OCI-LY1 (cell line): ENCODE measurements at regions not wholly inside any gene's neighbourhood (a gene's known extent, or its start where the extent isn't known, plus 50 kb on each side); places are given as distances from the start of the nearest gene placed in this dataset.

Experiments used
- CTCF ChIP-seq: fragments of 200-600 bp; sonication (generic), shearing (Covaris generic); IDR thresholded peaks from 2 replicates; pipeline ENCODE4 v1.5.1; 2017; ENCODE audit warnings: mild to moderate bottlenecking, antibody characterized with exemption, low read length, moderate library complexity, mixed read lengths
- EZH2 ChIP-seq: fragments of 200-600 bp; sonication (generic), shearing (Covaris generic); IDR thresholded peaks from 2 replicates; pipeline ENCODE4 v1.8.0; 2017; ENCODE audit warnings: borderline replicate concordance, mixed run types, mild to moderate bottlenecking, antibody characterized with exemption, low read length, moderate library complexity, mixed read lengths

- TF ChIP-seq CTCF: no peak
- no peak for TF ChIP-seq EZH2
These were observed 106.2 kb upstream of the CYYR1 start for GRCh38 chr21:26679284-26679683.
